ENCODE measurements at regions not wholly inside any gene's neighbourhood (a gene's known extent, or its start where the extent isn't known, plus 50 kb on each side); places are given as distances from the start of the nearest gene placed in this dataset.

GRCh38 chr3:152031321-152031720, 157.9 kb downstream of the SUCNR1 start:
- no peak overlapping the region for H3K9ac ChIP-seq (ENCODE audit: low read depth, low read length, poor library complexity, severe bottlenecking)
- no peaks in the 10 kb centered on the region for H3K9me2 ChIP-seq (replicated peaks; ENCODE audit: low read depth, low read length)
- no peak overlapping the region for H3K4me3 ChIP-seq (ENCODE audit: low read length, poor library complexity, severe bottlenecking)
- no peak overlapping the region for H3K4me2 ChIP-seq (ENCODE audit: low read depth, low read length, poor library complexity, severe bottlenecking)
- no peaks in the 10 kb centered on the region for H3K36me3 ChIP-seq (ENCODE audit: insufficient read depth, low read length)
- peaks cover 3% of the 10 kb centered on the region; the same call in 1 of the 2 replicates for H3K9me3 ChIP-seq (ENCODE audit: insufficient read depth, low read depth, low read length)
- no peak for TF ChIP-seq EZH2phosphoT487 (IDR thresholded peaks at IDR 0.05; ENCODE audit: borderline replicate concordance)
- no peak for TF ChIP-seq CTCF (conservative IDR thresholded peaks at IDR 0.05; ENCODE audit: low read length)
- no peaks in the 10 kb centered on the region for H3K79me2 ChIP-seq (ENCODE audit: insufficient read depth, low read length)
- no peaks in the 10 kb centered on the region for H3K27me3 ChIP-seq (ENCODE audit: insufficient read depth, low read length, poor library complexity, severe bottlenecking)
- H3F3A ChIP-seq (ENCODE audit: low read depth) = no peaks in the 10 kb centered on the region
- no peaks in the 10 kb centered on the region for H4K20me1 ChIP-seq (ENCODE audit: insufficient read depth, low read length, poor library complexity, severe bottlenecking)
- no peak overlapping the region for H2AFZ ChIP-seq (ENCODE audit: low read length)
- H3K4me1 ChIP-seq (ENCODE audit: insufficient read depth, low read length, poor library complexity, severe bottlenecking) = no peaks in the 10 kb centered on the region

- no peak overlapping the region for H2AFZ ChIP-seq (ENCODE audit: low read length)
Measured at GRCh38 chr3:152037297-152037696, 163.9 kb downstream of the SUCNR1 start.

GRCh38 chr3:152037953-152038352, 164.5 kb downstream of the SUCNR1 start:
- no peaks in the 10 kb centered on the region for H3K79me2 ChIP-seq (ENCODE audit: insufficient read depth, low read length)
- no peaks in the 10 kb centered on the region for H3K4me1 ChIP-seq (ENCODE audit: insufficient read depth, low read length, poor library complexity, severe bottlenecking)
- H4K20me1 ChIP-seq (ENCODE audit: insufficient read depth, low read length, poor library complexity, severe bottlenecking) = no peaks in the 10 kb centered on the region
- H3K9me3 ChIP-seq (ENCODE audit: insufficient read depth, low read depth, low read length) = peaks cover 15% of the 10 kb centered on the region
- no peaks in the 10 kb centered on the region for H3K9me2 ChIP-seq (replicated peaks; ENCODE audit: low read depth, low read length)
- no peak overlapping the region for H3K4me2 ChIP-seq (ENCODE audit: low read depth, low read length, poor library complexity, severe bottlenecking)
- H3K36me3 ChIP-seq (ENCODE audit: insufficient read depth, low read length) = no peaks in the 10 kb centered on the region
- H3F3A ChIP-seq (ENCODE audit: low read depth) = no peaks in the 10 kb centered on the region
- TF ChIP-seq CTCF (conservative IDR thresholded peaks at IDR 0.05; ENCODE audit: low read length) (no peak), EZH2phosphoT487 (IDR thresholded peaks at IDR 0.05; ENCODE audit: borderline replicate concordance) (no peak)
- no peak overlapping the region for H3K9ac ChIP-seq (ENCODE audit: low read depth, low read length, poor library complexity, severe bottlenecking)
- no peaks in the 10 kb centered on the region for H3K27me3 ChIP-seq (ENCODE audit: insufficient read depth, low read length, poor library complexity, severe bottlenecking)
- no peak overlapping the region for H3K4me3 ChIP-seq (ENCODE audit: low read length, poor library complexity, severe bottlenecking)
- H2AFZ ChIP-seq (ENCODE audit: low read length) = no peak overlapping the region

More at GRCh38 chr3:152037297-152037696, 163.9 kb downstream of the SUCNR1 start:
- no peak overlapping the region for H3K4me2 ChIP-seq (ENCODE audit: low read depth, low read length, poor library complexity, severe bottlenecking)
- H4K20me1 ChIP-seq (ENCODE audit: insufficient read depth, low read length, poor library complexity, severe bottlenecking) = no peaks in the 10 kb centered on the region
- H3K27me3 ChIP-seq (ENCODE audit: insufficient read depth, low read length, poor library complexity, severe bottlenecking) = no peaks in the 10 kb centered on the region
- no peaks in the 10 kb centered on the region for H3K36me3 ChIP-seq (ENCODE audit: insufficient read depth, low read length)
- H3K9me3 ChIP-seq (ENCODE audit: insufficient read depth, low read depth, low read length) = peaks cover 15% of the 10 kb centered on the region
- H3K79me2 ChIP-seq (ENCODE audit: insufficient read depth, low read length) = no peaks in the 10 kb centered on the region
- TF ChIP-seq CTCF (conservative IDR thresholded peaks at IDR 0.05; ENCODE audit: low read length) (no peak), EZH2phosphoT487 (IDR thresholded peaks at IDR 0.05; ENCODE audit: borderline replicate concordance) (no peak)
- no peak overlapping the region for H3K9ac ChIP-seq (ENCODE audit: low read depth, low read length, poor library complexity, severe bottlenecking)
- no peaks in the 10 kb centered on the region for H3K9me2 ChIP-seq (replicated peaks; ENCODE audit: low read depth, low read length)
- H3F3A ChIP-seq (ENCODE audit: low read depth) = no peaks in the 10 kb centered on the region
- H3K4me1 ChIP-seq (ENCODE audit: insufficient read depth, low read length, poor library complexity, severe bottlenecking) = no peaks in the 10 kb centered on the region
- H3K4me3 ChIP-seq (ENCODE audit: low read length, poor library complexity, severe bottlenecking) = no peak overlapping the region

Data from Loucy (cell line).